ENCODE measurements at regions not wholly inside any gene's neighbourhood (a gene's known extent, or its start where the extent isn't known, plus 50 kb on each side); places are given as distances from the start of the nearest gene placed in this dataset.

DNA sequence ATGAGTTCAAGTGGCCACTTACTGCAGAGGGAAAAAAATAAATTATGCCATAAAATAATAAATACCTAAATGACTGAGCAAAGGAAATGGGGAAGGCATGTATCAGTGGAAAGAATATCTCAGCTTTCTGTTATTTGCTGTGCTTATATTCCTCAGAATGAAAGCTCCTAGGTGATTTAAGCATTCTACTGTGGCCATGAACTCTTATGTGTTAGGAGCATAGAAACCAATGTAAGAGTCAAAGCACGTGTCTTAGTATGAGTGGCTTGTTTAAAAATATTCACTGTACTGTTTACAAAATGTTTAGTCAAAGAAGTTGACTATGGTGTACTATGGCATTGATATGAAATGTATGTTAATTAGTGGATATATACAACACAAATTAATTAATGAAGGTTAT, 59.0 kb upstream of the RTL1 start:
- no peak for TF ChIP-seq EZH2 (IDR thresholded peaks at IDR 0.05; ENCODE audit: borderline replicate concordance, low read depth, low read length, poor library complexity, severe bottlenecking)
- TF ChIP-seq, protein P1, sequence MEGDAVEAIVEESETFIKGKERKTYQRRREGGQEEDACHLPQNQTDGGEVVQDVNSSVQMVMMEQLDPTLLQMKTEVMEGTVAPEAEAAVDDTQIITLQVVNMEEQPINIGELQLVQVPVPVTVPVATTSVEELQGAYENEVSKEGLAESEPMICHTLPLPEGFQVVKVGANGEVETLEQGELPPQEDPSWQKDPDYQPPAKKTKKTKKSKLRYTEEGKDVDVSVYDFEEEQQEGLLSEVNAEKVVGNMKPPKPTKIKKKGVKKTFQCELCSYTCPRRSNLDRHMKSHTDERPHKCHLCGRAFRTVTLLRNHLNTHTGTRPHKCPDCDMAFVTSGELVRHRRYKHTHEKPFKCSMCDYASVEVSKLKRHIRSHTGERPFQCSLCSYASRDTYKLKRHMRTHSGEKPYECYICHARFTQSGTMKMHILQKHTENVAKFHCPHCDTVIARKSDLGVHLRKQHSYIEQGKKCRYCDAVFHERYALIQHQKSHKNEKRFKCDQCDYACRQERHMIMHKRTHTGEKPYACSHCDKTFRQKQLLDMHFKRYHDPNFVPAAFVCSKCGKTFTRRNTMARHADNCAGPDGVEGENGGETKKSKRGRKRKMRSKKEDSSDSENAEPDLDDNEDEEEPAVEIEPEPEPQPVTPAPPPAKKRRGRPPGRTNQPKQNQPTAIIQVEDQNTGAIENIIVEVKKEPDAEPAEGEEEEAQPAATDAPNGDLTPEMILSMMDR (conservative IDR thresholded peaks at IDR 0.05; ENCODE audit: low read depth, low read length) = no peak

Measured in A673 (cell line).